Neural progenitor cell (in vitro differentiated cells): ENCODE measurements at regions not wholly inside any gene's neighbourhood (a gene's known extent, or its start where the extent isn't known, plus 50 kb on each side); places are given as distances from the start of the nearest gene placed in this dataset.
"Not testable (repeated sequence)": the region's sequence is repeated elsewhere in the genome, so short reads cannot be mapped to it uniquely, and the experiment has no call there.

Experiments
- DNase-seq: peaks from one replicate; pipeline ENCODE4 v3.0.0-alpha.2; 2016; ENCODE audit warnings: low spot score
- H2AFZ ChIP-seq: fragments of 200-600 bp; sonication (generic); replicated peaks from 2 replicates; pipeline ENCODE4 v1.6.1; 2016; ENCODE audit warnings: antibody characterized with exemption
- H3F3A ChIP-seq: fragments of 200-600 bp; sonication (generic); 2 replicates; pipeline ENCODE4 v1.6.1; 2016; ENCODE audit warnings: antibody characterized with exemption, low read depth
- H3K27ac ChIP-seq: fragments of 200-600 bp; sonication (generic); 2 replicates; pipeline ENCODE4 v1.5.1; 2016; ENCODE audit warnings: mild to moderate bottlenecking
- H3K27me3 ChIP-seq: fragments of 200-600 bp; sonication (generic); 2 replicates; pipeline ENCODE4 v1.6.1; 2016; ENCODE audit warnings: mild to moderate bottlenecking, moderate library complexity
- H3K36me3 ChIP-seq: fragments of 200-600 bp; sonication (generic); 2 replicates; pipeline ENCODE4 v1.5.1; 2016
- H3K4me1 ChIP-seq: fragments of 200-600 bp; sonication (generic); 2 replicates; pipeline ENCODE4 v1.6.1; 2016; ENCODE audit warnings: mixed run types
- H3K4me2 ChIP-seq: fragments of 200-600 bp; sonication (generic); 2 replicates; pipeline ENCODE4 v1.6.1; 2016
- H3K4me3 ChIP-seq: fragments of 200-600 bp; sonication (generic); 2 replicates; pipeline ENCODE4 v1.5.1; 2016
- H3K79me2 ChIP-seq: fragments of 200-600 bp; sonication (generic); 2 replicates; pipeline ENCODE4 v1.6.1; 2016; ENCODE audit warnings: low read depth
- H3K9ac ChIP-seq: fragments of 200-600 bp; sonication (generic); 2 replicates; pipeline ENCODE4 v1.6.1; 2016
- H3K9me3 ChIP-seq: fragments of 200-600 bp; sonication (generic); 2 replicates; pipeline ENCODE4 v1.5.1; 2016; ENCODE audit warnings: low read depth
- H4K20me1 ChIP-seq: fragments of 200-600 bp; sonication (generic); 2 replicates; pipeline ENCODE4 v1.6.1; 2016; ENCODE audit warnings: low read depth
- H3K27ac Mint-ChIP-seq: 3 replicates; pipeline ENCODE4 v1.8.0; 2021; ENCODE audit warnings: mixed read lengths
- H3K27me3 Mint-ChIP-seq: 2 replicates; pipeline ENCODE4 v1.8.0; 2022; ENCODE audit warnings: low read depth, mild to moderate bottlenecking, inconsistent platforms, moderate library complexity, mixed read lengths; ENCODE audit not compliant: insufficient read depth
- H3K36me3 Mint-ChIP-seq: 3 replicates; pipeline ENCODE4 v1.8.0; 2021; ENCODE audit warnings: mixed read lengths
- H3K4me1 Mint-ChIP-seq: 3 replicates; pipeline ENCODE4 v1.8.0; 2021; ENCODE audit warnings: mixed read lengths
- H3K4me3 Mint-ChIP-seq: 3 replicates; pipeline ENCODE4 v1.8.0; 2021; ENCODE audit warnings: mild to moderate bottlenecking, moderate library complexity, mixed read lengths
- H3K9me3 Mint-ChIP-seq: 3 replicates; pipeline ENCODE4 v1.8.0; 2020; ENCODE audit warnings: mixed read lengths
- EZH2 ChIP-seq: fragments of 200-600 bp; sonication (generic); IDR thresholded peaks from 2 replicates; pipeline ENCODE4 v1.6.1; 2017; ENCODE audit warnings: antibody characterized with exemption, mild to moderate bottlenecking, moderate library complexity
- EZH2phosphoT487 ChIP-seq: fragments of 200-600 bp; sonication (generic); IDR thresholded peaks from 2 replicates; pipeline ENCODE4 v1.6.1; 2017; ENCODE audit warnings: antibody characterized with exemption
- TF ChIP-seq, protein P1 (sequence below): fragments of 200-600 bp; sonication (generic); IDR thresholded peaks from 2 replicates; pipeline ENCODE4 v1.5.1; 2017; ENCODE audit warnings: antibody characterized with exemption, mild to moderate bottlenecking

DNA sequence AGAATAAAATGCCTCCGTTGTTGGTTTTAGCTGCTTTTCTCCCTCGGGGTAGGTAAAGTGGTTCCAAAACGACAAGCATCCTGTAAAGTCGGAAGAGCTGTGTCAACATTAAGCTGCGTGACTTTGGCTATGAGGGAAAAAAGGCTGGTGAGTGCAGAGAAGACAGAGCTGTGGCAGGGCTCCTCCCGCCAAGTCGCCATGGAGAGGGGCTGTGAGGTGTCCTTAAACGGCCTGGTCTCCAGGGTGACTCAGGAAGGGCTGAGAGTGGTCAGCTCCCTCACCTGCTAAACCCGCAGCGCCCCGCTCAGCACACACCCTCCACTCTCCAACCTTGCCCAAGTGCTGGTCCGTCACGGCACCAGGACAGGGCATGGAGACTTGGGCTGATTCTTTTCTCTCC lies 91.6 kb upstream of the SAMD11 start:
- H2AFZ ChIP-seq: no peak overlapping the region
- no peaks in the 10 kb centered on the region for H3F3A ChIP-seq
- no peaks in the 10 kb centered on the region for H3K4me1 ChIP-seq
- Mint-ChIP-seq H3K9me3 (no peaks in the 10 kb centered on the region), H3K36me3 (no peaks in the 10 kb centered on the region), H3K4me3 (no peak overlapping the region), H3K4me1 (peaks cover 2% of the 10 kb centered on the region), H3K27ac (no peak overlapping the region), H3K27me3 (peaks cover 3% of the 10 kb centered on the region)
- no peak overlapping the region for H3K9ac ChIP-seq
- no peak overlapping the region for H3K27ac ChIP-seq
- peaks cover 3% of the 10 kb centered on the region for H3K27me3 ChIP-seq
- H4K20me1 ChIP-seq: no peaks in the 10 kb centered on the region
- no peaks in the 10 kb centered on the region for H3K79me2 ChIP-seq
- no peaks in the 10 kb centered on the region for H3K36me3 ChIP-seq
- no peak overlapping the region for H3K4me3 ChIP-seq
- no peak overlapping the region for H3K4me2 ChIP-seq
- no peak for TF ChIP-seq EZH2
- no peak for TF ChIP-seq EZH2phosphoT487
- TF ChIP-seq, protein P1, sequence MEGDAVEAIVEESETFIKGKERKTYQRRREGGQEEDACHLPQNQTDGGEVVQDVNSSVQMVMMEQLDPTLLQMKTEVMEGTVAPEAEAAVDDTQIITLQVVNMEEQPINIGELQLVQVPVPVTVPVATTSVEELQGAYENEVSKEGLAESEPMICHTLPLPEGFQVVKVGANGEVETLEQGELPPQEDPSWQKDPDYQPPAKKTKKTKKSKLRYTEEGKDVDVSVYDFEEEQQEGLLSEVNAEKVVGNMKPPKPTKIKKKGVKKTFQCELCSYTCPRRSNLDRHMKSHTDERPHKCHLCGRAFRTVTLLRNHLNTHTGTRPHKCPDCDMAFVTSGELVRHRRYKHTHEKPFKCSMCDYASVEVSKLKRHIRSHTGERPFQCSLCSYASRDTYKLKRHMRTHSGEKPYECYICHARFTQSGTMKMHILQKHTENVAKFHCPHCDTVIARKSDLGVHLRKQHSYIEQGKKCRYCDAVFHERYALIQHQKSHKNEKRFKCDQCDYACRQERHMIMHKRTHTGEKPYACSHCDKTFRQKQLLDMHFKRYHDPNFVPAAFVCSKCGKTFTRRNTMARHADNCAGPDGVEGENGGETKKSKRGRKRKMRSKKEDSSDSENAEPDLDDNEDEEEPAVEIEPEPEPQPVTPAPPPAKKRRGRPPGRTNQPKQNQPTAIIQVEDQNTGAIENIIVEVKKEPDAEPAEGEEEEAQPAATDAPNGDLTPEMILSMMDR: no peak
- no peak for DNase-seq
- no peaks in the 10 kb centered on the region for H3K9me3 ChIP-seq

- not testable (repeated sequence) for H2AFZ ChIP-seq, H3K27me3 Mint-ChIP-seq, H3K4me2 ChIP-seq, DNase-seq, H3K27ac Mint-ChIP-seq, H3K9me3 ChIP-seq, H3F3A ChIP-seq, H3K27ac ChIP-seq, H3K36me3 Mint-ChIP-seq, H3K36me3 ChIP-seq, H3K4me3 ChIP-seq, H3K9ac ChIP-seq, H4K20me1 ChIP-seq, H3K9me3 Mint-ChIP-seq, H3K27me3 ChIP-seq, H3K4me3 Mint-ChIP-seq, H3K4me1 Mint-ChIP-seq, H3K4me1 ChIP-seq, H3K79me2 ChIP-seq
Measured at GRCh38 chr1:833226-833625, 90.5 kb upstream of the SAMD11 start.

DNA sequence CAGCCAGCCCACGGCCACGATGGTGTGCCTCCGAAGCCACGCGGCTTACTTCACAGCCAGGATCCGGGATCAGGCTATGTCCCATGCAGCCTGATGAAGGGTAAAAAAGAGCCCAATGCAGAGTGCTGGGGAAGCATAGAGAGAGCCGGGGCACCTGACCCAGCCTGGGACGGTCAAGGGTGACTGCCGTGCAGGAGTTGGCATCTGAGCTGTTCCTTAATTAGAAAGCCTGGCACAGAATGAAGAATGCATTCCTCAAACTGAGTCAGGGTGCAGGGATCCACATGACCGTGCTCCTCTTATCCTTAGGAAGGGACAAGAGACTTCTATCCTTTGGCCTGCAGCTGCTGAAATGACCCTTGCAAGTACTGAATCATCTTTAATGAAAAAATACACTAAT lies 88.2 kb upstream of the SAMD11 start:
- H3K27ac Mint-ChIP-seq, H3K36me3 ChIP-seq, H3K4me3 ChIP-seq, H3K4me1 ChIP-seq, H3K9ac ChIP-seq, H3K27me3 ChIP-seq, H3K4me1 Mint-ChIP-seq, H3K27me3 Mint-ChIP-seq, H3K4me3 Mint-ChIP-seq, H3K4me2 ChIP-seq, H3F3A ChIP-seq, H3K79me2 ChIP-seq, H3K36me3 Mint-ChIP-seq, H2AFZ ChIP-seq, DNase-seq, H3K9me3 Mint-ChIP-seq, H3K27ac ChIP-seq, H4K20me1 ChIP-seq, H3K9me3 ChIP-seq: not testable (repeated sequence)

DNA sequence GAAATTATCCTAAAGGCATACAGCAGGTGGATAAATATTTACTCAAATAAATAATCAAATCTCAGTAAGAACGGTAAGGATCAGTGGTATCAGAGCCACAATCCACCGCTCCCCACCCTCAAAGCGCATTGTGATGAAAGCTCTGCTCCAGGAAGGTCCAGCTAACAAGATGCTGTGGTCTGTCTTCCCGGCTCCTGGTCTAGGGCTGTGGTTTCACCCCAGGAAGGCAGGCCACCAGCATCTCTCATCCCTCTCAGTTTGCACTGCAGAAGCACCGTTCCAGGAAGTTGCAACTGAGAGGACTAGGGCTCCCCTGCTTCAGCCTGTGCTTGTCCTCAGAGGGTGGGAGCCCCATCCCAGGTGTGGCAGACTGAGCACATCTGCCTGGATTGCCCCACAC lies 86.1 kb upstream of the SAMD11 start:
- not testable (repeated sequence) for H3K4me3 Mint-ChIP-seq, H3K4me3 ChIP-seq, H3K27ac ChIP-seq, H3K27me3 Mint-ChIP-seq, DNase-seq, H3K9ac ChIP-seq, H4K20me1 ChIP-seq, H2AFZ ChIP-seq, H3K36me3 Mint-ChIP-seq, H3K27ac Mint-ChIP-seq, H3K9me3 Mint-ChIP-seq, H3K4me1 ChIP-seq, H3K4me2 ChIP-seq, H3K79me2 ChIP-seq, H3K4me1 Mint-ChIP-seq, H3K36me3 ChIP-seq, H3K9me3 ChIP-seq, H3K27me3 ChIP-seq, H3F3A ChIP-seq

DNA sequence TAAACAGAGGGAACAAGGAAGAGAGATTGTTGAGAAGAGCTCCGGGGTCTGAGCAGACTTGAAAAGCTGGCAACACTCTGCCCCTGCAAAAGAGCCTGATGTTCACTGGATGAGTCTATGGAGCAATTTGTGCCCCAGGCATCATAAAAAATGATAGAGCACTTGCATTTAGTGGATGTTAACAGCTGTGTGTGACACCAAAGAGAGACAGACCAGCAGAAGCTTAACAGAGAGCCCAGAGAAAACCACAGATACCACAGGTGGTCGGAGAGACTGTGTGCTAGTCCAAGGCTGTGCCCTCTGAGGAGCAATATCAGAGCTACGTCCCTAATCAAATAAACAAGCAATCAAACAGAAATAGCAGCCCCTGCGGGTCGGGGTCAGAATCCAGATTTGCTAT lies 85.4 kb upstream of the SAMD11 start:
- H3K4me2 ChIP-seq, H3F3A ChIP-seq, H3K27ac Mint-ChIP-seq, H3K36me3 ChIP-seq, H3K4me1 ChIP-seq, H3K4me1 Mint-ChIP-seq, H3K4me3 Mint-ChIP-seq, H3K9ac ChIP-seq, H3K27me3 ChIP-seq, H4K20me1 ChIP-seq, H2AFZ ChIP-seq, H3K9me3 ChIP-seq, DNase-seq, H3K79me2 ChIP-seq, H3K36me3 Mint-ChIP-seq, H3K4me3 ChIP-seq, H3K9me3 Mint-ChIP-seq, H3K27ac ChIP-seq, H3K27me3 Mint-ChIP-seq: not testable (repeated sequence)

DNA sequence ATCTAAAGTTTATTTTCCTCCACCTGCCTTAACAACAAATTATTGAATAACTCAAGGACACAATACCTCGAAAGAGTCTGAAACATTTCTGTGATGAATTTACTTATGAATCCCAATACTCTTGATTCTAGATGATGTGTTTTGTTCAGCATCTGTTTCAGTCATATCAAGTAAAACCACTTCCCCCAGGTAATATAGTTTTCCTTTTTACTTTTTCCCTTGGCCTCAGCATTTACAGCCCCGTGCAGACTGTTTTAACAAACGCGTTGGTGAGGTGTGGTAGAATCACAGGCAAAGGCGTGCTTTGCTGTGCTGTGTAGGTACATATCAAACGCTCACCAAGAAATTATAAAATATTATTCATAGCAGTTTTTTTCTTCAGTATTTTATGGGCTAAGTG lies 83.1 kb upstream of the SAMD11 start:
- not testable (repeated sequence) for H3K9me3 Mint-ChIP-seq, H3K27me3 Mint-ChIP-seq, DNase-seq

GRCh38 chr1:841671-842425 lies 81.9 kb upstream of the SAMD11 start:
- H3K27ac Mint-ChIP-seq, H3K4me2 ChIP-seq, H3K4me3 ChIP-seq, H3K9me3 ChIP-seq, H3K36me3 Mint-ChIP-seq, H3K36me3 ChIP-seq, H3F3A ChIP-seq, H3K9ac ChIP-seq, H3K27me3 Mint-ChIP-seq, H3K4me3 Mint-ChIP-seq, H3K9me3 Mint-ChIP-seq, H3K27me3 ChIP-seq, H3K4me1 Mint-ChIP-seq, DNase-seq, H3K79me2 ChIP-seq, H4K20me1 ChIP-seq, H3K4me1 ChIP-seq, H3K27ac ChIP-seq, H2AFZ ChIP-seq: not testable (repeated sequence)

More for the DNA sequence above, 83.1 kb upstream of the SAMD11 start:
- not testable (repeated sequence) for H3K27ac ChIP-seq, H3K36me3 ChIP-seq, H3K4me1 Mint-ChIP-seq, H3K4me3 ChIP-seq, H3K4me3 Mint-ChIP-seq, H4K20me1 ChIP-seq, H3K9me3 ChIP-seq, H3K4me2 ChIP-seq, H3K27ac Mint-ChIP-seq, H3F3A ChIP-seq, H3K36me3 Mint-ChIP-seq, H2AFZ ChIP-seq, H3K27me3 ChIP-seq, H3K9ac ChIP-seq, H3K79me2 ChIP-seq, H3K4me1 ChIP-seq
